ENCODE measurements at regions not wholly inside any gene's neighbourhood (a gene's known extent, or its start where the extent isn't known, plus 50 kb on each side); places are given as distances from the start of the nearest gene placed in this dataset.

DNA sequence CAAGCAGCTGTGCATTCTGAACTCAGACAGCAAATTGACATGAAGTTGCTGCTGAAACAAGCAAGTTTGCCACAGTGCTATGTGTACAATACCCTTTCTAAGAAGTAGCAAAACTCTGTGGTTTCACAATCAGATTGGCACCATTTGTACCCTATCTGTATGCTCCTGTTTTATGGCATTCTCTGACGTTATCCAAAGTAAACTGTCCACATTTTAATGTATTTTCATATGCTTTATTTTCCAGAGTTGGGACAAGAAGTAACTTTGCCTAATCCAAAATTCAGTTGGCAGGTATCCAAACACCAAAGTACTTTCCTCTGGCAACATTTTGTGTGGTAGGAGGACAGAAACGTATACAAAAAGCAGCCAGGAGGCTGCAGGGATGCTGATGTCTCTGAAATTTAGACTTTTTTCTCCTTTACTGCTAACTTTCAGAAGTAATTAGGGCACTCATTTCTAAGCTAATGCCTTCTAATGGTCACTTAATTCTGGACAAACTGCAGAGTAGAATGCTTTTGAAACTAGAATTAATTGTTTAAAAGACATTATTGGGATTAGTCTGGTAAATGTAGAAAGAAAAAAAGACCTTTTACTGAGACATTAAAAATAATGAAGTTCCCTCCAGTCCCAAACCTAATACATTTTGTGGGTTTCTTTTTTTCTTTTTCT is 414.7 kb upstream of the NRP1 start:
- H3K79me2 ChIP-seq (ENCODE audit: insufficient read depth, low read length) = no peaks in the 10 kb centered on the region
- H3K27me3 ChIP-seq (ENCODE audit: insufficient read depth, low read length) = no peaks in the 10 kb centered on the region

DNA sequence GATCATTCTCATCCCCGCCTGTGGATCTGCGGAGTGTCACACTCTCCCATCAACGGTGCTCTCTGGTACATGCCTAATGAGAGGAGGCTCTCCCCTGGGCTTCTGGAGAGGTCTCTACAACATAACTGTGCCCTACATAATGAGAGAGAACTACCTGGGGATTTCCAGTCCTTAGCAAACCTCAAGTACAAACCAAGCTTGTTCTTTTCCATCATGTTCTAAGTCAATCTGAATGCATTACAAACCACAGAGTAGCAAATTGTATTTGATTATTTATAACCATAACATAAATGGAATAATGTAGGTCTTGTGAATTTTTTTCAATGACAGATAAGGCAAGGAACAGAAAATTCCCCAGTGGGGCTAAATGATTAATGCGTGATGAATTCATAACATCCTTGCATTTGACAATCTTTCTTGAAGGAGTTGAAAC is 412.4 kb upstream of the NRP1 start:
- Histone ChIP-seq H3K27ac (ENCODE audit: low read depth, low read length, poor library complexity, severe bottlenecking) (no peak overlapping the region), H3K27me3 (ENCODE audit: insufficient read depth, low read length) (no peaks in the 10 kb centered on the region), H3F3A (ENCODE audit: insufficient read depth, low read length) (no peaks in the 10 kb centered on the region), H3K4me1 (ENCODE audit: insufficient read depth, low read length, severe bottlenecking) (no peaks in the 10 kb centered on the region), H3K9me3 (ENCODE audit: low read length) (no peaks in the 10 kb centered on the region), H3K4me3 (ENCODE audit: low read depth, low read length, poor library complexity, severe bottlenecking) (no peak overlapping the region), H2AFZ (ENCODE audit: low read length) (no peak overlapping the region), H4K20me1 (ENCODE audit: insufficient read depth, low read length) (no peaks in the 10 kb centered on the region), H3K9me2 (ENCODE audit: low read depth, low read length) (no peaks in the 10 kb centered on the region), H3K9ac (ENCODE audit: low read length) (no peak overlapping the region), H3K4me2 (ENCODE audit: low read length) (no peak overlapping the region), H3K79me2 (ENCODE audit: insufficient read depth, low read length) (no peaks in the 10 kb centered on the region), H3K36me3 (ENCODE audit: insufficient read depth, low read length) (no peaks in the 10 kb centered on the region)
- TF ChIP-seq, protein P1, sequence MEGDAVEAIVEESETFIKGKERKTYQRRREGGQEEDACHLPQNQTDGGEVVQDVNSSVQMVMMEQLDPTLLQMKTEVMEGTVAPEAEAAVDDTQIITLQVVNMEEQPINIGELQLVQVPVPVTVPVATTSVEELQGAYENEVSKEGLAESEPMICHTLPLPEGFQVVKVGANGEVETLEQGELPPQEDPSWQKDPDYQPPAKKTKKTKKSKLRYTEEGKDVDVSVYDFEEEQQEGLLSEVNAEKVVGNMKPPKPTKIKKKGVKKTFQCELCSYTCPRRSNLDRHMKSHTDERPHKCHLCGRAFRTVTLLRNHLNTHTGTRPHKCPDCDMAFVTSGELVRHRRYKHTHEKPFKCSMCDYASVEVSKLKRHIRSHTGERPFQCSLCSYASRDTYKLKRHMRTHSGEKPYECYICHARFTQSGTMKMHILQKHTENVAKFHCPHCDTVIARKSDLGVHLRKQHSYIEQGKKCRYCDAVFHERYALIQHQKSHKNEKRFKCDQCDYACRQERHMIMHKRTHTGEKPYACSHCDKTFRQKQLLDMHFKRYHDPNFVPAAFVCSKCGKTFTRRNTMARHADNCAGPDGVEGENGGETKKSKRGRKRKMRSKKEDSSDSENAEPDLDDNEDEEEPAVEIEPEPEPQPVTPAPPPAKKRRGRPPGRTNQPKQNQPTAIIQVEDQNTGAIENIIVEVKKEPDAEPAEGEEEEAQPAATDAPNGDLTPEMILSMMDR (IDR thresholded peaks at IDR 0.05; ENCODE audit: low read length) = no peak
- TF ChIP-seq EZH2 (IDR thresholded peaks at IDR 0.05; ENCODE audit: borderline replicate concordance, low read length) = no peak

More for the DNA sequence above, 414.7 kb upstream of the NRP1 start:
- H3K4me1 ChIP-seq (ENCODE audit: insufficient read depth, low read length, severe bottlenecking) = no peaks in the 10 kb centered on the region
- no peaks in the 10 kb centered on the region for H3K36me3 ChIP-seq (ENCODE audit: insufficient read depth, low read length)
- no peaks in the 10 kb centered on the region for H3K9me2 ChIP-seq (ENCODE audit: low read depth, low read length)
- H3K27ac ChIP-seq (ENCODE audit: low read depth, low read length, poor library complexity, severe bottlenecking) = no peak overlapping the region
- no peak overlapping the region for H3K4me2 ChIP-seq (ENCODE audit: low read length)
- no peak overlapping the region for H3K4me3 ChIP-seq (ENCODE audit: low read depth, low read length, poor library complexity, severe bottlenecking)
- H2AFZ ChIP-seq (ENCODE audit: low read length) = no peak overlapping the region
- H3K9me3 ChIP-seq (ENCODE audit: low read length) = no peaks in the 10 kb centered on the region
- no peaks in the 10 kb centered on the region for H3F3A ChIP-seq (ENCODE audit: insufficient read depth, low read length)
- TF ChIP-seq EZH2 (IDR thresholded peaks at IDR 0.05; ENCODE audit: borderline replicate concordance, low read length) = no peak
- TF ChIP-seq, protein P1 (IDR thresholded peaks at IDR 0.05; ENCODE audit: low read length) = no peak
- no peaks in the 10 kb centered on the region for H4K20me1 ChIP-seq (ENCODE audit: insufficient read depth, low read length)
- no peak overlapping the region for H3K9ac ChIP-seq (ENCODE audit: low read length)

DNA sequence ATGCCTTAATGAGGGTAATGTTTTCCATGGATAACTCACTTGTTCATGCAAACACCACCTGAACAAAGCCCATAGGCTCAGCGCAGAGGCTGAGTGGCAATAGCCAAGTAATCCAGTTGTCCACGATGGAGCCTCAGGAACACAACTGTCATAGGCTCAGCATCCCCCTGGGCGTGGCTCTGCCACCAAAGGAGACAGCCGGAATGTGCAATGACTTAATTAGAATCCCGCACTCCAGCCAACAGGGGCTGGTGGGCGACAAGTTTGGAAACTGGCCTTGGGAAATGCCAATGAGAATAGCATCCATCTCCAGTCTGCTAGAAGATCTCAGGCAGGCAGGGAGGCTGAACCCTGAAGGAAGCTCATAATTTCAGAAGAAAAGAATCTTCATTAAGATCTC is 411.7 kb upstream of the NRP1 start:
- H3F3A ChIP-seq (ENCODE audit: insufficient read depth, low read length) = no peaks in the 10 kb centered on the region
- no peak overlapping the region for H3K4me2 ChIP-seq (ENCODE audit: low read length)
- no peaks in the 10 kb centered on the region for H3K79me2 ChIP-seq (ENCODE audit: insufficient read depth, low read length)
- TF ChIP-seq, protein P1 (IDR thresholded peaks at IDR 0.05; ENCODE audit: low read length) = no peak
- TF ChIP-seq EZH2 (IDR thresholded peaks at IDR 0.05; ENCODE audit: borderline replicate concordance, low read length) = no peak
- no peak overlapping the region for H2AFZ ChIP-seq (ENCODE audit: low read length)
- H3K9me2 ChIP-seq (ENCODE audit: low read depth, low read length) = no peaks in the 10 kb centered on the region
- no peaks in the 10 kb centered on the region for H3K4me1 ChIP-seq (ENCODE audit: insufficient read depth, low read length, severe bottlenecking)
- H4K20me1 ChIP-seq (ENCODE audit: insufficient read depth, low read length) = no peaks in the 10 kb centered on the region
- no peak overlapping the region for H3K27ac ChIP-seq (ENCODE audit: low read depth, low read length, poor library complexity, severe bottlenecking)
- H3K36me3 ChIP-seq (ENCODE audit: insufficient read depth, low read length) = no peaks in the 10 kb centered on the region
- H3K9ac ChIP-seq (ENCODE audit: low read length) = no peak overlapping the region
- H3K27me3 ChIP-seq (ENCODE audit: insufficient read depth, low read length) = no peaks in the 10 kb centered on the region
- no peaks in the 10 kb centered on the region for H3K9me3 ChIP-seq (ENCODE audit: low read length)
- no peak overlapping the region for H3K4me3 ChIP-seq (ENCODE audit: low read depth, low read length, poor library complexity, severe bottlenecking)

Data from OCI-LY1 (cell line).